ENCODE measurements at regions not wholly inside any gene's neighbourhood (a gene's known extent, or its start where the extent isn't known, plus 50 kb on each side); places are given as distances from the start of the nearest gene placed in this dataset.
"Not testable (repeated sequence)": the region's sequence is repeated elsewhere in the genome, so short reads cannot be mapped to it uniquely, and the experiment has no call there.

GRCh38 chr6:54533567-54533966 lies 225.3 kb downstream of the TINAG start:
- DNase-seq: no peak
- Histone ChIP-seq H3K9me3 (no peaks in the 10 kb centered on the region), H3K27me3 (no peaks in the 10 kb centered on the region), H3K4me3 (no peak overlapping the region), H3K4me1 (no peaks in the 10 kb centered on the region), H3K36me3 (no peaks in the 10 kb centered on the region), H3K27ac (no peak overlapping the region)
- WGBS, 2 donors: 54 to 78% methylated on average over 2 of the region's 2 CpGs
- intact Hi-C loops (cut with DNase I): no loop called here
- no peak for TF ChIP-seq POLR2A (IDR thresholded peaks at IDR 0.05)
- no peak for TF ChIP-seq EP300 (IDR thresholded peaks at IDR 0.05)
- no peak for TF ChIP-seq POLR2AphosphoS5 (IDR thresholded peaks at IDR 0.05)
- no peak for TF ChIP-seq CTCF (IDR thresholded peaks at IDR 0.05)

- DNase-seq: no peak
- no peaks in the 10 kb centered on the region for H3K36me3 ChIP-seq
- intact Hi-C loops (cut with DNase I): no loop called here
- no peaks in the 10 kb centered on the region for H3K27me3 ChIP-seq
- no peak for TF ChIP-seq EP300 (IDR thresholded peaks at IDR 0.05)
- TF ChIP-seq POLR2A (IDR thresholded peaks at IDR 0.05): no peak
- TF ChIP-seq CTCF (IDR thresholded peaks at IDR 0.05): no peak
- TF ChIP-seq POLR2AphosphoS5 (IDR thresholded peaks at IDR 0.05): no peak
- no peaks in the 10 kb centered on the region for H3K9me3 ChIP-seq
- WGBS, 2 donors: 69 to 82% methylated on average over 1 of the region's 1 CpG
- H3K4me1 ChIP-seq: no peaks in the 10 kb centered on the region
- no peak overlapping the region for H3K27ac ChIP-seq
- H3K4me3 ChIP-seq: no peak overlapping the region
Observed at GRCh38 chr6:54535568-54535967, 227.3 kb downstream of the TINAG start.

GRCh38 chr6:54541541-54541940 lies 233.3 kb downstream of the TINAG start:
- H3K36me3 ChIP-seq: no peaks in the 10 kb centered on the region
- 87 to 94% methylated on average over 1 of the region's 1 CpG for WGBS, 2 donors

GRCh38 chr6:54559136-54559535 lies 250.9 kb downstream of the TINAG start:
- WGBS, 2 donors: 84 to 88% methylated on average over 4 of the region's 4 CpGs
- no peaks in the 10 kb centered on the region for H3K36me3 ChIP-seq
- no peak overlapping the region for H3K4me3 ChIP-seq
- H3K27ac ChIP-seq: no peak overlapping the region
- no peak for TF ChIP-seq POLR2A (IDR thresholded peaks at IDR 0.05)
- no peak for TF ChIP-seq EP300 (IDR thresholded peaks at IDR 0.05)
- no peak for TF ChIP-seq POLR2AphosphoS5 (IDR thresholded peaks at IDR 0.05)
- TF ChIP-seq CTCF (IDR thresholded peaks at IDR 0.05): no peak
- DNase-seq: no peak
- H3K4me1 ChIP-seq: no peaks in the 10 kb centered on the region
- intact Hi-C loops (cut with DNase I): no loop called here
- no peaks in the 10 kb centered on the region for H3K27me3 ChIP-seq
- peaks cover 0 to 6% (median 0%) of the 10 kb centered on the region in 4 donors for H3K9me3 ChIP-seq

More at GRCh38 chr6:54541541-54541940, 233.3 kb downstream of the TINAG start:
- Histone ChIP-seq H3K9me3 (no peaks in the 10 kb centered on the region), H3K27me3 (no peaks in the 10 kb centered on the region), H3K4me3 (no peak overlapping the region), H3K27ac (no peak overlapping the region), H3K4me1 (no peaks in the 10 kb centered on the region)
- TF ChIP-seq POLR2AphosphoS5 (IDR thresholded peaks at IDR 0.05) (no peak), POLR2A (IDR thresholded peaks at IDR 0.05) (no peak), EP300 (IDR thresholded peaks at IDR 0.05) (no peak), CTCF (IDR thresholded peaks at IDR 0.05) (no peak)
- intact Hi-C loops (cut with DNase I): no loop called here
- DNase-seq: no peak

- H3K36me3 ChIP-seq; H3K9me3 ChIP-seq; H3K4me1 ChIP-seq; H3K27me3 ChIP-seq; intact Hi-C loops (cut with DNase I); DNase-seq; H3K4me3 ChIP-seq; H3K27ac ChIP-seq: not testable (repeated sequence)
- WGBS, 2 donors: 95 to 96% methylated on average over 2 of the region's 2 CpGs
Observed at GRCh38 chr6:54564188-54564587, 255.9 kb downstream of the TINAG start.
